GM19452 (cell line): ENCODE measurements at regions not wholly inside any gene's neighbourhood (a gene's known extent, or its start where the extent isn't known, plus 50 kb on each side); places are given as distances from the start of the nearest gene placed in this dataset.
"Not testable (repeated sequence)": the region's sequence is repeated elsewhere in the genome, so short reads cannot be mapped to it uniquely, and the experiment has no call there.

Source experiments
- ATAC-seq: cut with Tn5 transposase; IDR thresholded peaks from one replicate; pipeline ENCODE4 v1.9.1; 2021; ENCODE audit not compliant: unreplicated experiment

DNA sequence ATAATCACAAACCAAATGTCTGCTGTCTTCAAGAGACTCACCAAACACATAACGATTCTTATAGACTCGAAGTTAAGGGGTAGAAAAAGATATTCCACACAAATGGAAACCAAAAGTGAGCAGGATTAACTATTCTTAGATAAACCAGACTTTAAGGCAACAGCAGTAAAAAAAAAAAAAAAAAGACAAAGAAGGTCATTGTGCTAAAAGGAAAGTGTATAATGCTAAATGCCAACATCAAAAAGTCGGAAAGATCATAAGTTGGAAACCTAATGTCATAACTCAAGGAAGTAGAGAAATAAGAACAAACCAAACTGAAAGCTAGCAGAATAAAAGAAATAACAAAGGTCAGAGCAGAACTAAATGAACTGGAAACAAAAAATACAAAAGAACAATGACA, 714.6 kb downstream of the SEMA5A start:
- ATAC-seq = no peak

DNA sequence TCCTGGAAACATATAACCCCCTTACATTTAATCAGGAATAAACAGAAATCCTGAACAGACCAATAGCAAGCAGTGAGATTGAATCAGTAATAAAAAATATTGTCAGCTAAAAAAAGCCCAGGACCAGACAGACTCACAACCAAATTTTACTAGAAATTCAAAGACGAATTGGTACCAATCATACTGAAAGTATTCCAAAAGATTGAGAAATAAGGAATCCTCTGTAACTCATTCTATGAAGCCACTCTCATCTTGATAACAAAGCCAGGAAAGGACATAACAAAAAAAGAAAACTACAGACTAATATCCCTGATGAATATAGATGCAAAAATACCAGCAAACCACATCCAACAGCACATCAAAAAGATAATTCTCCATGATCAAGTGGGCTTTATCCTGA, 714.0 kb downstream of the SEMA5A start:
- no peak for ATAC-seq

DNA sequence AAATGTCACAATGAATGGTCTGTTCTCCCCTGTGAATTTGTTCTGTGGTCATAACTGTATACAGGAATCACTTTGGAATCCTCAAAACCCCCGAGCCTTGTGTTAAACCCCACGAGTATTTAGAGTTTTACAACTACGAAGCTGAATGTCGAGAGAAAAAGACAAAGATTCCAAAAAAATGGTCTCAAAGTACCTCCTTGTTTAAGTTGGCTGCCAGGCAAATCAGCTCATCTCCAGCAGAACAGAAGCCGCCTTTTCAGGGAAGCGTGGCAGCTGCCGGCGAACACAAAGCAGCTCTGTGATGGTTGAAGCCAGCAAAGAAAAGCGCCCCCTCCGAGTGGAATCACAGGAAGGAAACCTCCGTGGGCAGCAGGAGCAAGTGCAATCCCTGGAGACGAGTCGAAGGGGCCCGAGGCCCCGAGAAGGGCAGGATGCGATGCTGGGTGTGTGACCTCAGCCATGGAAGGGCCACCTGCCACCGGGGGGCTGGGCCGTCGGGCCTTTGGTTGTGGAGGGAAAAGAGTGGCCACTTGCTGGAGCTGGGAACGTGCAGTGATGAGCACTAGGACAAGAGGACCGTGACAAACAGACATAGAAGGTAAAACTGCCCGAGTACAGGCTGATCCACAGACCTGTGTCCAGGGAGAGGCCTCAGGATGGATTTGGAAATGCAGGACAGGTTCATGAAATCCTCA, 706.4 kb downstream of the SEMA5A start:
- ATAC-seq = no peak

DNA sequence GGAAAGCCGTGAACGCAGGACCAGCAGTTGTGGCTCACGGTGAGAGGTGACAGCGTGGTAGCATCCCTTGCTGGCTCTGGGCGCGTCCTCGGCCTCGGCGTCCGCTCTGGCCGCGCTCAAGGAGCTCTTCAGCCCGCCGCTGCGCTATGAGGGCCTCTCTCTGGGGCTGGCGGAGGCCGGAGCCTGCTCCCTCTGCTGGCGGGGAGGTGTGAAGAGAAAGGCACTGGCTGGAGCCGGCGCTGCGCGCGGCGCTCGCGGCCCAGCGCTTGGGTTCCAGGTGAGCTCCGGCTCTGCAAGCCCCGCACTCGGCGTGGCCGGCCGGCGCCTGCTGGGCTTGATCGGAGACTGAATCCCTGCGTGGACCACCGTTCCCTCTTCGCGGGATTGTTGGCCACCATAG, 705.6 kb downstream of the SEMA5A start:
- no peak for ATAC-seq

DNA sequence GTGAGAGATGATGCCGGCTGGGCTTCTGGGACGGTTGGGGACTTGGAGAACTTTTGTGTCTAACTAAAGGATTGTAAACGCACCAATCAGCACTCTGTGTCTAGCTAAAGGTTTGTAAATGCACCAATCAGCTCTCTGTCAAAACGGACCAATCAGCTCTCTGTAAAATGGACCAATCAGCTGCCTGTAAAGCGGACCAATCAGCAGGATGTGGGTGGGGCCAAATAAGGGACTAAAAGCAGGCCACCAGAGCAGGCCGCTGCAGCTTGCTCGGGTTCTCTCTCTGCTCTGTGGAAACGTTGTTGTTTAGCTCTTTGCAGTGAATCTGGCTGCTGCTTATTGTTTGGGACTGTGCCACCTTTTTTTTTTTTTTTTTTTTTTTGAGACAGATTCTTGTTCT, 705.1 kb downstream of the SEMA5A start:
- not testable (repeated sequence) for ATAC-seq

DNA sequence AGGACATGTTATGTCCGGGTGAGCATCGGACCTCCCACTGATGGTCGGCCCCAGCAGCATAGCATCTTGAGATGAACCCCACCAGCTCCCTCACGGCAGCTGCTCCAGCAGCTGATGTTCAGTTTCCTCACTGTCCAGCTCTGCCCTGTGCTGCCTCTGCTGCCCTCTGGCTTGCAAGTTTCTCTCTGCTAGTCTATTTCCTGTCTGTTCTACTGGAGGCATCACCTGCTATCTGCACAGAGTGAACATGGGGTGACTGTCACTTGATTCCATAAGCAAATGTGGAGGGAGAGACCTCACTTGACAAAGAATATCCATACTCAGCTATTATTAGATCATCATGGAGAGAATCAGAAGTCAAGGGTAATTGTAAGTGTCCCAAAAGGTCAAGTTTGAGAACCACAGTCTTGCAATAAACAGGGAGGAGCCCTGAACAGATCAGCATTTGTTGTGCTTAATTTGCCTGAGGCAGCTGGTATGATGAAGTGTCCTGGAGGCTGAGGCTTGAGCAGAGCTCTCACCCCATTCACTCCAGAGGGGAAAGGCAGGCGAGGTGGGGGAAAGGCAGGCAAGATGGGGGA, 702.8 kb downstream of the SEMA5A start:
- ATAC-seq = no peak

DNA sequence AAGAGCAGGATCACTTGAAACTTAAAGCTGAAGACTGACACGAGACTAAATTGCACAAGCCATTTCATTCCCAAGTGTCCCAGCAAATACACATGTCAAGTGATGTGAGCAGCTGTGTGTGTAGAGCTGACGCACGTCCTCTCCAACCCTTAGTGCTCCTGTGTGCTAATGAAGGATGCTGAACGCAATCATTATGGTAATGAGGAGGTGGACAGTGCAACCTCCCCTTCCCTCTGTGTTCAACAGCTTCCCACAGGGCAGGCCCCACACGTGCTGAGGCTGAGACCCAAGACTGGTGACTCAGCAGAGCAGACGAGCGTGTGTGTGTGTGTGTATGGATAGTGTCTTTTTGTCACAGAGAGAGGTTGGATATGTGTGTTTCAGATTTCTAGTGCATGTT, 702.1 kb downstream of the SEMA5A start:
- ATAC-seq = no peak

DNA sequence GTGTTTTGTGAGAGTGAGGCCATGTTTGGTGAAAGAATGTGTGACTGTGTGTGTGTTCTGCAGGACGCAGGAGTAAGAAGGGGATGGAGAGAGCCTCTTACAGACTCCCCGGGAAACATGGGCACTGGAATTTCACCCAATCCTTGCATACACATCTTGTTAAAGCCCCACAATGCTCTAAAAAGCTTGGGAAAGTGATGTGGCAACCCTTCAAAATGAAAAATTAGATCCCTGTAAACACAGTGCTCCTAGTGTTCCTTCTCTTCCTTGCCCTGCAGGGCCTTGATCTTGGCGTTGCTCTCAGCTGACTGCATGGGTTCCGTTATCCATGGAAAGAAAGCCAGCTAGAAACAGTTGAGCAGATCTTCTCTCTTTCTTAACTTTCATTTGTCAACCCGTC, 701.7 kb downstream of the SEMA5A start:
- no peak for ATAC-seq

DNA sequence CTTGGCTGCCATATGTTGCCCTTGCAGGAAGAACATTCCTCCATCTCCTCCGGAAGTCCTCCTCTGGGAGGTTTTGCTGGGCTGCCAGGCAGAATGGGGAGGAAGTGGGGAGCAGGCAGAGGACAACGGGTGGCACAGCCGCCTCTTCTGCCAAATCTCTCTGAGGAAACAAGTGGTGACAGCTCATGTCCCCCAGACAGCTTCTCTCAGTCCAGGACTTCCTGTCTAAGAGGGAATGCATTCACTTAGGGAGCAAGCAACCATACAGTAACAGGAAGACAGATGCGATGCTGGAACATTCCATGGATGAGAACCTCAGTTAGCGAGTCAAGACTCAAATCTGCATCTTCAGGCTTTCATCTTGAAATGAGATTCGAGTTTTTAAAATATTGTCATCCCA, 701.0 kb downstream of the SEMA5A start:
- ATAC-seq = no peak

DNA sequence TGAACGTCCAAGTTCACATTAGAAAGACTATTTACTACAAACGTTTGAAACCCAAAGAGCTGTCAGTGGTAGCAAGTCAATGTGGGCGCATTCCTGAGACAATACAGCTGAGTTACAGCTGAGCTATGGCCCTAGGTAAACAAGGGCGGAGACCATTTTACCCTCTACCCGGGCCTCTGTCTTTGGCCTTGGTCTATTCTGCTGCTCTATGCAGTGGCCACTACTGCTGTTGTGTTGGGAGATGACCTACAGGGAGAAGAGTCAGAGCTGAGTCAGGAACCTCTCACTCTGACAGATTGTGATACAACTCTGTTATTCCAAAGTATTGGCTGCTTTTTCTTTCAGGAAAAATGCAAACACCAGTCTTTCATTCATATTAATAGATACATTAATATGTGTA, 700.6 kb downstream of the SEMA5A start:
- no peak for ATAC-seq

DNA sequence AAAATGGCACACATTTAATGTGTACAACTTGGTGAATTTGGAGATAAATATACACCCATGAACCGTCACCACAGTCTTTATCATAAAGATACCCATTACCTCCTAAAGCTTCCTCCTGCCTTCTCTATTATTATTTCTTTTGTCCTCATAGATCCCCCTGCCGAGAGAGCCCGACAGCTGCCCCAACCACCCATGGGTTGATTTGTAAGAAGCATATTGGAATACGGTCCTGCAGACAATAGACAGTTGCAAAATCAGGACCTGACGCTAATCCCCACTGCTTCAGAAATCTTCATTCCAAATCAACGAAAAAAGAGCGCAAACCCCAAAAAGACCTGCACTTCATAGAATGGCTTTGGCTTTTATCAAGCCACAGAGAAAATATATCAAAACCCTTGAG, 697.5 kb downstream of the SEMA5A start:
- ATAC-seq = no peak

DNA sequence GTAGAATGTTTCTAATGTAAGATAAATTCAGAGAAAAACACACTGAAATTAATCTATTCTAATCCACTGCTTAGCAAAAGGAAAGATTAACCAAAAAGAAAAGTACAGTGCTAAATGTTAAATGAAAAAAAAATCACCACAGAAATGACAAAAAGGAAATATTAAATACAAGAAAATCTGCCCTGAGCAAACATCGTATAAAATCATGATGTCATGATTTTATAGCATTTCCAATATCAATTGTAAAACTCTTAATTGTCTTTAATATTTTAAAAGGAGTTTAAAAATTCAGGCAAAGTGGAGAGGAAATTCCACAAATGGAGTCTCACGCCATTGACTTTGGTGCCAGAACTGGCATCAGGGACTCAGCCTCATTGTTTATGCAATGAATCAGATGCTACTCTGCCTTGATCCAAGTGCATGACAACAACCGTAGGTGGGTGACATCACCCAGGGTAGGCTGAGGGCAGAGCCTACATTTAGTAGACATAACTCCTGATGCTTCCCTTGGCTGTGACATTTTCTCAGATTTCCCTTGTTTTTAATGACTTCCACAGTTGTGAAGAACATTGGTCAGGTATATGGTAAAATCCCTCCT, 696.8 kb downstream of the SEMA5A start:
- ATAC-seq = no peak

DNA sequence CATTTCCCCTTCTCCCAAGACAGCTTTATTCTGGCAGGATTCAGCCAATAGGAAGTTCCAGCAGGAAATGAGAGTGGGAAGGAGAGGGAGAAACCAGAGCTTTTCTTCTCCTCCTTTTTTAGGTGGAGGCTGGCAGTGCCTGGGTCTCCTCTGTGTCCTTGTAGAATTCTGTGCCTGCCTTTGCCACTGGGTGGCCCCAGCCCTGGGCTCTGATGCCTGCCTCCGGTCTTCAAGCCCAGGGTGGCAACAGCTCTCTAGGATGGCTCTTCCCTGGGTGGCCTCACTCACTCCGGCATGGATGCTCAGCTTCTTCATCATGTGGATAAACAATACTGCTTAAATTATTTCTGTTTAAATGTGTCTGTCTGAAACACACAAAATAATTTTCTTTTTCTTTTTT, 694.8 kb downstream of the SEMA5A start:
- ATAC-seq = no peak

DNA sequence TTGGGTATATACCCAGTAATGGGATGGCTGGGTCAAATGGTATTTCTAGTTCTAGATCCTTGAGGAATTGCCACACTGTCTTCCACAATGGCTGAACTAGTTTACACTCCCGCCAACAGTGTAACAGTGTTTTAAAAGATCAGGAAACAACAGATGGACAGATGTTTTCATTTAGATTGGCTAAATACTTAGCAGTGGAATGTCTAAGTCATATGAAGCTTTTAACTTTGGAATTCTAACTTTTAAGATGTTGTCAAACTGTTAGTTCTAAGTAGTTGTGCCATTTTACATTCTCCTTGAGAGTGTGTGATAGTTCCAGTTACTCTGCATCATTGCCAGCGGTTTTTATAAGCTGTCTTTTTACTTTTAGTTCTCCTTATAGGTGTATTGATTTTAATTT, 688.8 kb downstream of the SEMA5A start:
- no peak for ATAC-seq

DNA sequence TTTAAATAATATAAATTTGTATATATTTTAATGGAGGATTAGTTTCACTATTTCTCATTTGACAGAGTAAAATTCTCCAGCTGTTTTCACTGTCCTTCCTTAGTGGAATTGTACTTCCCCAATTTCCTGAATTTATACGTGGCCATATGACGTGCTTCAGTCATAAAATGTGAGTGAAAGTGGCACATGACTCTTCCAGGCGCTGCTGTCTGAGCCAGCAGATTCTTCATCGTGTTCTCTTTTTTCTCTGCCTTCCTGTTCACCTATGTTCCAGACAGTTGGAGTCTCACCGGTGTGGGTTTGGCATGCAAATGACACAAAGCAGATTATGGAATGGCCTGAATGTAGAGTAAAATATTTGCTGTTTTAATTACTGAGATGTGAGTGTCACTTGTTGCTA, 684.1 kb downstream of the SEMA5A start:
- ATAC-seq = no peak

DNA sequence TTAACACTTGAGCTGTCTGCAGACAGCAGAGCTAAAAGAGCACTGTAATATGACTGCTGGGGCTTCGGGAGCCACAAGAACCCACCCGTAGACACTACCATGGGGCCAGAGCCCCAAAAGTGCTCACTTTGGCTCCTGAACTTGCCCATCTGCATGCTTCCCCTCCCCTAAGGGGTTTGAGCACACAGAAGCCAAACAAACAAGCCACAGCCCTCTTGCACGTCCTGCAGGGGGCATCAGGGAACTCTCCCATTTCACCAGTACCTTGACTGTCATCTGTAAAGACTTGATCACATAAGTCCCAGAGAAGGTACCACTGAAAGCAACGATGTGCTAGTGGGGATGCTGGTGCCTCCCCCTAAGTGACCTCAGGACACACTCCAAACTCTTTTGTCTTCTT, 681.8 kb downstream of the SEMA5A start:
- ATAC-seq = no peak

DNA sequence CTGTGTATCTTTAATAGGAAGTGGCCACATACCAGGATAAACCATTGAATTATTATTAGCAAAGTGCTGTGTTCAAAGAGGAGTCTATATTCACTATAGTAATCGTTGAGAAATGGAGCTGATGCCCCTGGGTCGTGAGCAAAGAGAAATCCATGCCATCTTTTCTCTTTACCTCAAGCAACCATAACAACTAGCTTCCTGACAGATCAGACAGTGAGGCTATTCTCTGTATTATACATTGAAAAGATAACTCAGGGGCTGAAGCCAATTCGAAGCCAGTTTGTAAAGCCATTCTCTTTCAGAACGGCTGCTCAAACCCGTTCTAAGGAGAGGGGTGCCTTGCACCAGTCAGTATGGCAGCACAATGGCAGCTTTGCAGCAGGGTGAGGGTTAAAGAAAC, 680.6 kb downstream of the SEMA5A start:
- no peak for ATAC-seq

DNA sequence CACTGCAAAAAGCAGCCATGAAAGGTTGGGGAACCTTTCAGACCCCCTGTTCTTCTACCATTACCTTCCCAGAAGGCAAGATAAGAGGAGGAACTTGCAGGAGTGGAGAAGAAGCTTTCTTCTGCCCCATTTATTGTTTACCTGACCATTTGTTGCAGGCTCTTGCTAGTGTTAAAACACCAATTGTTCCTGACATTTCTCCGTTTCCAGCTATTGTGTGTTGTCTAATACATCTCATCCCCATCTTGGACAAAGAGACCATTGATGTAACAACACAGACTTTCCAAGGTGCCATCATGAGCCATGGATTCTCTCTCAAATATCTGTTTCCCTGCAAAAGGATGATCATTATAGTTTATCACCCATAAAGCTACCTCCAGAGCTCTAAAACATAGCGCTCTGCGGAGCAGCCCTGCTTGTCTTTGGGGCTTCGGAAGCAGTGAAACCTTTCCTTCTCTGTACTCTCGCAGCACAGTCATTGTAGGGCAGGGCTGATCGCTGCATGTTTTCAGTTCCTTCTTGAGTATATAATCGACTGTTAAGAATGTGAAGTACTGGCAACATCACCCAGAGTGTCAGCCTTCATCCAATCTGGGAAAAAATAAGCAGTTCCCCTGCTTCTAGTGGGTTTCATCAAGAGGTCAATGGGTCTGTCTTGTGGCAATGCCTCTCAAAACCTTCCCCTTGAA, 680.0 kb downstream of the SEMA5A start:
- no peak for ATAC-seq

DNA sequence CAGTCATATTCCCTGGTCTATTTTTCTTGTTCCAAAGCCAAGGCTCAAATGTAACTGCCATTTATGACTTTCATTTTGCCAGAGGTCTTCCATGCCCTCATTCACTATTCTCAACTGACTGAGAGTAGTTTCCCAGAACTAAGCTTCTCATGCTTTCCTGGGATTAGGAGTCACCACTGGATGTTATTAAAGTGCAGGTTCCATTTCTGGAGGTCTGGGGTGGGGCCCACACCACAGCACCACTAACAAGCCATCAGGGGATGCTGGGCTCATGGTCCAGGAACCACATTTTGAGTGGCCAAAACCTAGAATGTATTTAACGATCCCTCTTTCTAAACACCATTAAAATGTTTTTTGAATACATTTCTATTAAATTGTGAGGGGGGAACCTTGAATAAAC, 677.6 kb downstream of the SEMA5A start:
- no peak for ATAC-seq

DNA sequence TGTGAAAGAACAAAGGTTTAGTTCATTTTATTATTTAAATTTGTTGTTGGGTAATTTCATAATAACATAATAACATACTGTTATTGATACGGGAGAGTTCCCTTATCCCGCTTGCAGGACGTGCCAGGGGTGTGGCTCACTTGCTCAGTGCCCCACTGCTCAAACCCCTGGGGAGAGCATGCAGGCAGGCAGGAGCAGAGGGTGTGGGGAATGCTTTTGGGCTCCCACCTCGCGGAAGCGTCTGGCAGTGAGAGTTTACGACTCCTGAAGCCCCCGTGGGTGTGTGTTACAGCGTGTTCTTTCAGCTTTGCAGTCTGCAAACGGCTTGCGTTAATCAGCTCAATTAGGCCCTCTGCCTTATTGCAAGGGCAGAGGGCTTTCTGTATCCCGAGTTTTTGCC, 675.9 kb downstream of the SEMA5A start:
- ATAC-seq = no peak

DNA sequence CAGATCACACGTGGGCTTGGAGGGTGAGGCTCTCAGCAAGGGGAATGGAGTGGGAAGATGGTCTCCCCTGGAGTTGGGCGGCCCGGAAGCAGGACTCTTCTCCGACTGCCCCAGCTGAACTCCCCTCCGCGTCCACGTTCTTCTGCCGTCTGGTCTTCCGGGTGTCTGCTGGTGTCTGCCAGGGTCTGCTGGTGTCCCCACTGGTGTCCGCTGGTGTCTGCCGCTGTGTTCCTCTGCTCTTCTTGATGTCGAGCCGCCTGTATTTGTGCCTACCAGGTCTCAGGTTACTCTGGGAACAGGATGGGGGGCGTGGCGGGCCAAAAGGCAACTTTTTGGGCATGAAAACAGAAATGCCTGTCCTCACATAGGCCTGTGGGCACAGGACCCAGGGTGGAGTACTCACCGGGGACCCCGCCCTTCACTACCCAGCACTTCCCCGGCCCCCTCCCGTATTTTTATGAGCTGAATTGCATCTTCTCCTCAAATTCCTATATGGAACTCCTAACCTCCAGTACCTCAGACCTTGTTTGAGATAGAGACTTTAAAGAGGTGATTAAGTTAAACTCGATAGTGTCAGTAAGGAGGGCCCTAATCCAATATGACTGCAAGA, 675.4 kb downstream of the SEMA5A start:
- no peak for ATAC-seq

DNA sequence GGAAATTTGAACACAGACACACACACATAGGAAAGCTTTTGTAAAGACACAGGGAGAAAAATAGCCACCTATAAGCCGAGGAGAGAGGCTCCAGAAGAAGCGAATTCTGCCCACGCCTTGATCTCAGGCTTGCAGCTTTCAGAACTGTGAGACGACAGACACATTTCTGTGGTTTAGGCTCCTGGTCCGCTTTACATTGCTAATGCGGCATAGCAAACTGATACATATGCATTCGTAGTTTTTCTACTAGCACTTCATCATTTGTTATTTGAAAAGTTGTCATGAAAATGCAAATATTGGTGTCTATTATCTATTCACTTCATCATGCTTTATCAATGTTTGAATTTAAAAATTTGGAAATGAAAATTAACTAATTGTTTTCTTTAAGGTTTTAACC, 674.9 kb downstream of the SEMA5A start:
- no peak for ATAC-seq
